ENCODE measurements at regions not wholly inside any gene's neighbourhood (a gene's known extent, or its start where the extent isn't known, plus 50 kb on each side); places are given as distances from the start of the nearest gene placed in this dataset.

GRCh38 chr15:27656296-27656987 is 442.7 kb downstream of the OCA2 start:
- ChIA-PET POLR2A (no interaction called here), CTCF (no interaction called here)
- no peak overlapping the region for H3K4me3 ChIP-seq (ENCODE audit: low read depth, low read length)
- no peaks in the 10 kb centered on the region for H3K27me3 ChIP-seq (ENCODE audit: control insufficient read depth, insufficient read depth, low read length)
- no peak for DNase-seq (ENCODE audit: low read depth, low spot score)
- no peak overlapping the region for H3K27ac ChIP-seq (ENCODE audit: low read depth, low read length)
- H3K9me3 ChIP-seq (ENCODE audit: control insufficient read depth, insufficient read depth, low read length), result peaks cover 8% of the 10 kb centered on the region; the same call in 1 of the 2 replicates
- no peak for TF ChIP-seq CTCF (IDR thresholded peaks at IDR 0.05; ENCODE audit: low read depth, low read length)

- no peak for TF ChIP-seq CTCF (IDR thresholded peaks at IDR 0.05; ENCODE audit: low read depth, low read length)
- Histone ChIP-seq H3K4me3 (ENCODE audit: low read depth, low read length) (no peak overlapping the region), H3K27me3 (ENCODE audit: control insufficient read depth, insufficient read depth, low read length) (no peaks in the 10 kb centered on the region), H3K9me3 (ENCODE audit: control insufficient read depth, insufficient read depth, low read length) (peaks cover 8% of the 10 kb centered on the region; the same call in 1 of the 2 replicates), H3K27ac (ENCODE audit: low read depth, low read length) (no peak overlapping the region)
- ChIA-PET POLR2A (no interaction called here), CTCF (no interaction called here)
- no peak for DNase-seq (ENCODE audit: low read depth, low spot score)
Observed at GRCh38 chr15:27655056-27655455, 444.1 kb downstream of the OCA2 start.

- Histone ChIP-seq H3K4me3 (ENCODE audit: low read depth, low read length) (no peak overlapping the region), H3K27ac (ENCODE audit: low read depth, low read length) (no peak overlapping the region), H3K27me3 (ENCODE audit: control insufficient read depth, insufficient read depth, low read length) (no peaks in the 10 kb centered on the region), H3K9me3 (ENCODE audit: control insufficient read depth, insufficient read depth, low read length) (no peaks in the 10 kb centered on the region)
- no peak for DNase-seq (ENCODE audit: low read depth, low spot score)
- CTCF ChIA-PET, result no interaction called here
- TF ChIP-seq CTCF (IDR thresholded peaks at IDR 0.05; ENCODE audit: low read depth, low read length), result no peak
- POLR2A ChIA-PET, result no interaction called here
Observed at GRCh38 chr15:27650244-27650643, 448.9 kb downstream of the OCA2 start.

GRCh38 chr15:27648359-27648758 is 450.8 kb downstream of the OCA2 start:
- H3K4me3 ChIP-seq (ENCODE audit: low read depth, low read length), result no peak overlapping the region
- ChIA-PET CTCF (no interaction called here), POLR2A (no interaction called here)
- no peaks in the 10 kb centered on the region for H3K27me3 ChIP-seq (ENCODE audit: control insufficient read depth, insufficient read depth, low read length)
- no peak overlapping the region for H3K27ac ChIP-seq (ENCODE audit: low read depth, low read length)
- no peaks in the 10 kb centered on the region for H3K9me3 ChIP-seq (ENCODE audit: control insufficient read depth, insufficient read depth, low read length)
- DNase-seq (ENCODE audit: low read depth, low spot score), result no peak
- no peak for TF ChIP-seq CTCF (IDR thresholded peaks at IDR 0.05; ENCODE audit: low read depth, low read length)

- no peak for TF ChIP-seq CTCF (IDR thresholded peaks at IDR 0.05; ENCODE audit: low read depth, low read length)
- DNase-seq (ENCODE audit: low read depth, low spot score), result no peak
- ChIA-PET POLR2A (no interaction called here), CTCF (no interaction called here)
- Histone ChIP-seq H3K9me3 (ENCODE audit: control insufficient read depth, insufficient read depth, low read length) (no peaks in the 10 kb centered on the region), H3K27ac (ENCODE audit: low read depth, low read length) (no peak overlapping the region), H3K4me3 (ENCODE audit: low read depth, low read length) (no peak overlapping the region), H3K27me3 (ENCODE audit: control insufficient read depth, insufficient read depth, low read length) (no peaks in the 10 kb centered on the region)
Observed at GRCh38 chr15:27646531-27646930, 452.6 kb downstream of the OCA2 start.
